Lower leg skin (tissue), 3 donors: ENCODE measurements at regions not wholly inside any gene's neighbourhood (a gene's known extent, or its start where the extent isn't known, plus 50 kb on each side); places are given as distances from the start of the nearest gene placed in this dataset.

Experiments
- POLR2A ChIP-seq, 2 donors: fragments of 450-650 bp; IDR thresholded peaks; one replicate each; pipeline ENCODE4 v1.6.1; 2016 to 2017; ENCODE audit warnings: antibody characterized with exemption in 2 of 2, mild to moderate bottlenecking in 1 of 2, moderate library complexity in 1 of 2
- TF ChIP-seq, protein P1 (sequence below), 3 donors: fragments of 450-650 bp; IDR thresholded peaks; one replicate each; pipeline ENCODE4 v1.5.1; 2016; ENCODE audit warnings: antibody characterized with exemption in 3 of 3, mild to moderate bottlenecking in 3 of 3, moderate library complexity in 2 of 3

DNA sequence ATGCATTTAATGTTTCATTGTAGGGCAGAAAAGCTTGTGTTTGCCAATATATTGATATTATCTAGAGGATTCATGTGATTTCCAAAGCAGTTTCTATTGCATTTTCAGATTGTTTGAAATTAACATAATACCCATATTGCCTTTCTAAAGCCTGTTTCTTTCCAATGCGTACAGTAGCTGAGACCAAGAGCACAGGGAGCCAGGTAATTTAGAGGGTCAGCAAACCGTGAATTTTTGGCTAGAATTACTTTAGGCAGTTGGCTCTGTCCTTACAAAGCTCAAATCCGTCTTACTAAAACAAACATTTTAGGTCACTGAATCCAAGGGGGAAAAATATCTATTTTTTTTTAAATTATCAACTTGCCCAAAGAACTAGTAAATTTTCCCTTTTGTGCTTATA, 604.9 kb upstream of the ADARB2 start:
- TF ChIP-seq, protein P1, sequence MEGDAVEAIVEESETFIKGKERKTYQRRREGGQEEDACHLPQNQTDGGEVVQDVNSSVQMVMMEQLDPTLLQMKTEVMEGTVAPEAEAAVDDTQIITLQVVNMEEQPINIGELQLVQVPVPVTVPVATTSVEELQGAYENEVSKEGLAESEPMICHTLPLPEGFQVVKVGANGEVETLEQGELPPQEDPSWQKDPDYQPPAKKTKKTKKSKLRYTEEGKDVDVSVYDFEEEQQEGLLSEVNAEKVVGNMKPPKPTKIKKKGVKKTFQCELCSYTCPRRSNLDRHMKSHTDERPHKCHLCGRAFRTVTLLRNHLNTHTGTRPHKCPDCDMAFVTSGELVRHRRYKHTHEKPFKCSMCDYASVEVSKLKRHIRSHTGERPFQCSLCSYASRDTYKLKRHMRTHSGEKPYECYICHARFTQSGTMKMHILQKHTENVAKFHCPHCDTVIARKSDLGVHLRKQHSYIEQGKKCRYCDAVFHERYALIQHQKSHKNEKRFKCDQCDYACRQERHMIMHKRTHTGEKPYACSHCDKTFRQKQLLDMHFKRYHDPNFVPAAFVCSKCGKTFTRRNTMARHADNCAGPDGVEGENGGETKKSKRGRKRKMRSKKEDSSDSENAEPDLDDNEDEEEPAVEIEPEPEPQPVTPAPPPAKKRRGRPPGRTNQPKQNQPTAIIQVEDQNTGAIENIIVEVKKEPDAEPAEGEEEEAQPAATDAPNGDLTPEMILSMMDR (IDR thresholded peaks at IDR 0.05) = no peak
- TF ChIP-seq POLR2A (IDR thresholded peaks at IDR 0.05) = no peak
